ENCODE measurements at regions not wholly inside any gene's neighbourhood (a gene's known extent, or its start where the extent isn't known, plus 50 kb on each side); places are given as distances from the start of the nearest gene placed in this dataset.

DNA sequence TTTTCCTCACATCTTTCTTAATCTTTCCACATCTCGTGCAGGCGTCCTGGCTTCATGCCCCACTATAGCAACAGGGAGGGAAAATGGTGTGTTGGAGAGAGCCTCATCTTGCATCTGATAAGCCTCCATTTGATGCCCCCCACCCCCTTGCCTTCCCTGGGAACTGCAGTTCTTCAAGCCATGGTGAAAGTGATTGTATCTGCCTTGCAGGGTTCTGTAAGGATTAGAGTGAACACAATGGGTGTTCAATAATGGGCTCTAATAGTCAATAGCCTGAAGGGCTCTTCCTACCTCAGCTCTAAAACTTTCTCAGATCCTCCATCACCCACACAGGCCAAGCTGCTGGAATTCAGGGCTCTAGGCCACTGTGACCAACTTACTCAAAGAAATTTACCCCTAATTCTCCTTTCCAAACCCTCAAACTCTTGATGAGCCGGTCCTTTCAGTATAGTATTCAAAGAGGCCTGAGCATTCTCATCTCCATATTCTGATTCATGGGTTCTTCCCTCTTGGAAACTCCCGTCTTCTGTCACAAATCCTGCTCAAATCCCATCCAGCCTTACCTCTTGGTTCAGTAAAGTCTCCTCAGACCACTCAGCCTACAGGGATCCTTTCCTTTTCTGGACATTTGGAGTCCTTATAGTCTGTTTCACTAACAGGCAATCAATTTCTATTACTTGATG lies 128.3 kb upstream of the TRIM2 start:
- H3K4me1 ChIP-seq = no peaks in the 10 kb centered on the region
- no peaks in the 10 kb centered on the region for H3K9me3 ChIP-seq
- TF ChIP-seq CTCF (IDR thresholded peaks at IDR 0.05) = no peak
- intact Hi-C loops (cut with DNase I) = no loop called here
- H3K36me3 ChIP-seq = no peaks in the 10 kb centered on the region
- H3K27ac ChIP-seq = no peak overlapping the region
- H3K27me3 ChIP-seq = no peaks in the 10 kb centered on the region
- ATAC-seq (no peak), DNase-seq (no peak)
- no peak overlapping the region for H3K4me3 ChIP-seq

DNA sequence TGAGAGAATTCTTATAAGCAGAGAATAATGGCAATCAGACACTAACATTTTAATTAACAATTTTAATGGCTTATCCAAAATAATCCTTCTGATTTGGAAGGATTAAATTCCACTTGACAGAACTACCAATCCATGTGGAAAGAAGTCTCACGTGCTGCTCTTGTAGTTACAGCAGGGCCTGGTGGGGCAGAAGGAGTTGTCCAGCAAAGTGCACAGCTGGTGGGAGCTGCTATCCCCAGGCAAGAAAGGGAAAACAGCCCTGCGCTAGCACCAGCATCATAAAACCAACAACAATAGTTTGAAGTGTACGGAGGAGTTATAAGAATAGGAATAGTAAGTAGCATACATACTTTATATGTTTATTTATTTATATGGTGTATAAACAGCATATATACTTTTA lies 127.4 kb upstream of the TRIM2 start:
- ATAC-seq = no peak
- Histone ChIP-seq H3K9me3 (no peaks in the 10 kb centered on the region), H3K27ac (no peak overlapping the region), H3K4me3 (no peak overlapping the region), H3K4me1 (no peaks in the 10 kb centered on the region), H3K36me3 (no peaks in the 10 kb centered on the region), H3K27me3 (no peaks in the 10 kb centered on the region)
- DNase-seq = no peak
- intact Hi-C loops (cut with DNase I) = no loop called here
- TF ChIP-seq CTCF (IDR thresholded peaks at IDR 0.05) = no peak

- no peak for DNase-seq
- no peak for TF ChIP-seq CTCF (IDR thresholded peaks at IDR 0.05)
- ATAC-seq = no peak
- H3K9me3 ChIP-seq = no peaks in the 10 kb centered on the region
- H3K27ac ChIP-seq = no peak overlapping the region
- intact Hi-C loops (cut with DNase I) = no loop called here
- H3K36me3 ChIP-seq = no peaks in the 10 kb centered on the region
- no peaks in the 10 kb centered on the region for H3K27me3 ChIP-seq
- no peak overlapping the region for H3K4me3 ChIP-seq
- H3K4me1 ChIP-seq = peaks cover 2 to 17% of the 10 kb centered on the region in 2 donors
Measured at GRCh38 chr4:153079857-153080391, 124.3 kb upstream of the TRIM2 start.

DNA sequence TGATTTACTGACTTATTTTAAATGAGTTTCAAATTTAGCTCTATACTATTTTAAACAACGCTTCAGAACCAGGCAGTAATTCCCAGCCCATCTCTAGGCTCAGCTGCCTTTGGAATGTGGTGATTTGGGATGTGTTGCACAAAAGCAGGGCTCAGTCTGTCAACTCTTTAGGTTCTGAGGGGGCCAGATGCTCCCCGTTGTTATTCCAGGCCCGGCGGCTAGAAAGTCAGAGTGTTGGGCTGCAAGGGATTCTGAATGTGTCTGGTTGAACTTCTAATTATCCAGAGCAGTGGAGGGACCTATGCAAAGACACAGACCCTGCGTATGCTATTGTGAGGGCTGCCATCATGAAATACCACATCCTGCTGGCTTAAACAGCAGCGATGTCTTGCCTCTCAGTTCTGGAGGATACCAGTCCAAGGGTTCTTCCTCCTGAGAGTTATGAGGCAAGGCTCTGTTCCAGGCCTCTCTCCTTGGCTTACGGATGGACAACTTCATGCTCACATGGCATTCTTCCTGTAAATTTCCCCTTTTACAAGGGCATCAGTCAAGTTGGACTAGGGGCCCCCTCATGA lies 123.2 kb upstream of the TRIM2 start:
- intact Hi-C loops (cut with DNase I) = no loop called here
- Histone ChIP-seq H3K27me3 (no peaks in the 10 kb centered on the region), H3K36me3 (no peaks in the 10 kb centered on the region), H3K27ac (no peak overlapping the region), H3K4me3 (no peak overlapping the region), H3K9me3 (no peaks in the 10 kb centered on the region), H3K4me1 (peaks cover 3 to 26% of the 10 kb centered on the region in 2 donors)
- ATAC-seq (no peak), DNase-seq (no peak)
- no peak for TF ChIP-seq CTCF (IDR thresholded peaks at IDR 0.05)

DNA sequence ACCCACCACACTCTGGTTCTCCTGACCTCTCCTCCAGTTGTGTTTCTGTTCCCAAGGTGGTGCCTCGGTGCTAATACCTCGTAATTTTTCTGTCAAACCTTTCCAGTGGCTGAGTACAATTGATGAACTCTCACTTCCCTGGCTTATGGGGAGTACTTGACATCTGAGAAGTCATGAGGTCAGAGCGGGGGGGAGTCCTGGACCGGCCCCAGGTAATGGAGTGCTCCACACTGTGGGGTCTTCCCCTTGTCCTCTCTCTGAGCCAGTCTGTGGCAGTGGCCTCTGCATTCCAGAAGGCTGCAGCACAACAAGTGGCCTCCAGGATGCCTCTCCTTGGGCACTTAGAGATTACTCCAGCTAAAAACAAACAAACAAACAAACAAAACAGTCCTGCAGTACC lies 122.5 kb upstream of the TRIM2 start:
- intact Hi-C loops (cut with DNase I) = no loop called here
- TF ChIP-seq CTCF (IDR thresholded peaks at IDR 0.05) = no peak
- H3K36me3 ChIP-seq = no peaks in the 10 kb centered on the region

More for the DNA sequence above, 122.5 kb upstream of the TRIM2 start:
- Histone ChIP-seq H3K4me1 (peaks cover 3 to 26% of the 10 kb centered on the region in 2 donors), H3K27ac (no peak overlapping the region), H3K27me3 (no peaks in the 10 kb centered on the region), H3K4me3 (no peak overlapping the region), H3K9me3 (no peaks in the 10 kb centered on the region)
- ATAC-seq (no peak), DNase-seq (no peak)

All from left lung (tissue), 4 donors.